RPMI7951 (cell line): ENCODE measurements at regions not wholly inside any gene's neighbourhood (a gene's known extent, or its start where the extent isn't known, plus 50 kb on each side); places are given as distances from the start of the nearest gene placed in this dataset.

Source experiments
- DNase-seq: peaks from one replicate; pipeline ENCODE4 v3.0.0-alpha.2; 2012; ENCODE audit warnings: low read depth

DNA sequence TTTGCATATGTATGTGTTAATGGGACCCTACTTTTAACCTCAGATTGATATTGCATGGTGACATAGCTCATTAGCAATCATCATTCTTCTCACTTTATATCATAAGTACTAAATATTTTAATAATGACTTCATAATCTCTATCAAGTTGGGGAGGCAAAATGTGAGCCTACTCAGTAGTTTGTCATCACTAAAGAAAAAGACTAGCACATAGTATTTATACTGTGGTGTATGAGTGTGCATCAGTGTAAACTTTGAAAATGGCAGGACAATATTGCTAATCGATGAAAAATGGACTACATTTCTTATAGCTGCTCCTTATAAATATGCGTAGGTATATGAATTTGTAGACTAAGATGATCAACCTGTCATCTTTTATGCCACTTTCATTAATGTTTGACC lies 624.5 kb upstream of the ROBO2 start:
- DNase-seq: no peak

DNA sequence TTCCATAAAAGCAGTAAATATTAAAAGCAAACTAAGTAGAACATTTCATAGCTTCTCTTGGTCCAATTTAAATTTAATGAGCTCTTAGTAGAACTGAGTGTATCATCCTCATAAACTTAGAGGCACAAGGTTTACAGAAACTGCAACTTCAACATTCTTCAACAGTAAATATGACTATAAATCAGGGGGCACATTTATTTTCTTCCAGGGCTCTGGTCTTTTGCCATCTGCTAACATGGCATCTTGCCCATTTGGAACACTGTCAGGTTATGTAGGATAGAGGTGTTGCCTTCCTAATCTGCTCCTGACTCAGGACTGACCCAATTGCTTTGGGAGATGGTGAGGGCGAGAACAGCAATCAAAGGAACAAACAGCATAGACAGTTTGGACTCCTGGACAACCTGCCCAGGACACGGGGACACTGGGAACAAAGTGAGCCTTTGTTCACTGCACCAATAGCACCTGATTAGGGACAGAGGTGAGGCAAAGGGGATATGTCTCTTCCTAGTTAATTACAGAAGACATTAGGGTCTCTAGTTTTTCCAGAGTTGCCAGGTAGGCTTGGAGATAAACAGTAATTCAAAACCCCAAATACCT lies 610.2 kb upstream of the ROBO2 start:
- DNase-seq: no peak

DNA sequence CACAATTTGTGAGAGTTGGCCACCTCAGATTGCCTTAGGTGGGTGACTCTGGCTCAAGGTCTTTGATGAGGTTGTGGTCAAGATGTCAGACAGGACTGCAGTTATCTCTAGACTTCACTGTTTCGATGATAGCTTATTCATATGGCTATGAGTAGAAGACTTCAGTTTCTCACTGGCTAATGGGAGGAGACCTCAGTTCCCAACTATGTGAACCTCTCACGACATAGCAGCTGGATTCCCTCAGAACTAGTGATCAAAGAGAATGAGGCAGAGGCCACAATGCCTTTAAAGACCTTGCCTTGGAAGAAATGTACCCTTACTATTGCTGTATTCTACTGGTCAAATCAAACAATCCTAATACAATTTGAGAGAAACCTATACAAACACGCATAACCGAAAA lies 607.5 kb upstream of the ROBO2 start:
- DNase-seq: no peak

DNA sequence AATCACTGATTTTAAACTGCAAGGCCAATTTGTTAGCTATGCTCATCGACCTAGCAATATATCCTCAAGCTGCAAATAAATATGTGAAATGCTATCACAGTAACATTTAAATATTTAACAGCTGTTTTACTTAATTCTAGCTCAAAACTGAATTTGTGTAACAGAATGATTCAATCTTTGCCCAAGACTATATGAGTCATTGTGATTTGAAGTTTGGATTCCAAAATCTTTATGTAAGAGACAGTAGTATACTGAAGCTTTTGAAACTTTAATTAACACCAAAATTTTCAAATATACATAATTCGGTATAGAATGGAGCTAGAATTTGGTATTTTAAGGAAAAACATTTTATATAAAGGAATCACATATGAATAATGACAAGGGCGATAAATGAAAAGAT lies 603.0 kb upstream of the ROBO2 start:
- DNase-seq: no peak

DNA sequence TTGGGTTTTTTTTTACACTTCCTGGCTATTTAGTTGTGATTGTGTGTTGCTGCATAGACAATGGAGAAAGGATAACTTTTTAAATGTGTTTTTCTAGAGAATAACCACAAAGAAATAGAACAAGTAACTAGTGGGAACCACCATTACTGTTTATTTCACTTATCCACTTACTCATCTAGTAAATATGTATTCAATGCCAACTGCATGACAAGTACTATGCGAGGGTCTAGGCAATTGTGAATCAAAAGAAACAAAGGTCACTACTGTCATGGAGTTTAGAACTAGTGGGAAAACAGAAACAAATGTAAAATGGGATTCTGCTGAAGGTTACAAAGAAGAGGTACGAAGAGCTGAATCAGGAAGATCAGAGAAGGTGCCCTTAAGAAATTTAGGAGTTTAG lies 600.9 kb upstream of the ROBO2 start:
- DNase-seq: no peak

DNA sequence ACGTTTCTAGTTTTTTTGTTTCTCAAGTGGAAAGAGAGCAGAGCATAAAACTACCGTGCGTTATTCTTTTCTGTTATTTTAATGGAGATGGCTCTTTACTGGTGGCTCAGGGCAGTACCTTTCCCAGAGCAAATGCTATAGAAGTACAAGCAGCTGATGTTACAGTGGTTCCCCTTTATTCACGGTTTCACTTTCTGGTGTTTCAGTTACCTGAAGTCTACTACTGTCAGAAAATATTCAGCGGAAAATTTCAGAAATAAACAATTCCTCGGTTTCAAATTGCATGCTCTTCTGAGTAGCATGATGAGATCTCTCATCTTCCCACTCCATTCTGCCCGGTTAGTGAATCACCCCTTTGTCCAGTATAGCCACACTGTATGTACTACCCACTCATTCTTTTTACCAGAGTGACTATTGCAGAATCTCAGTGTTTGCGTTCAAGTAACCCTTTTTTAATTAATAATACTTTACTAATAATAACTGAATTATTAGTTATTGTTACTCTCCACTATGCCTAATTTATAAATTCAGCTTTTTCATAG lies 597.5 kb upstream of the ROBO2 start:
- DNase-seq: no peak

DNA sequence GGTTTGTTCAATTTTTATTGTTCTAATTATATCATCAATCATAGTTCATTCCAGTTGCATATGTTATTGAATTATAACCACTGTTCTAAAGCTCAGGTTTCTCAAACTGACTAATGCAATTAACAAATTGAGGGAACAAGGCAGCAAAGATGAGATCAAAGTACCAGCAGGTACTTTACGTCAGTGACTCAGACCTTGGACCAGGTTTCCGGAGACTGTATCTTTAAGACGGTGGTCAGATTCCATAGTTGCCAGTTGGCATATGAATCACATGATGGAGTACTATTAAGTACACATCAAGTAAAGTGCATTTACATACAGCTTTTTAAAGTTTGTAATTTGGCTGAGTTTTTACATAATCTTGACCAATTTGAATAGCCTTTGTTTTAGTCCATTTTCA lies 583.6 kb upstream of the ROBO2 start:
- DNase-seq: no peak

DNA sequence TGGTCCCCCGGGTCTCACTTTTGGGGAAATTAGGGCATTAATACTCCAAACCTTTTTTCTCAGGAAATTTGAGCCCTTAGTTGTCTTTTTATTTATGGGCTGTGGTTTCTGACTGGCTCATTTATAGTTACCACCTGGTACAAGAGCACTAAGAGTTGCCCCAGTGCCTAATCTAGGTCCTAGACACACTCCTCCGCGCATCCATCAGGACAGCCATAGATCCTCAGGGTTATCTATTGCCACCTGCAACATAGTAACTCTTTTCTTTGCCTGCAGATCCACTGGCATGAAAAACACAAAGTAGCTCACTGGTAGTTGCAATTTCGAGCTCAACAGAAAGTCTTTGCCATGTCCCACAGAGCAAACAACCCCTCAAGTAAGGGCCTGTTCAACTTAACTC lies 576.4 kb upstream of the ROBO2 start:
- no peak for DNase-seq

DNA sequence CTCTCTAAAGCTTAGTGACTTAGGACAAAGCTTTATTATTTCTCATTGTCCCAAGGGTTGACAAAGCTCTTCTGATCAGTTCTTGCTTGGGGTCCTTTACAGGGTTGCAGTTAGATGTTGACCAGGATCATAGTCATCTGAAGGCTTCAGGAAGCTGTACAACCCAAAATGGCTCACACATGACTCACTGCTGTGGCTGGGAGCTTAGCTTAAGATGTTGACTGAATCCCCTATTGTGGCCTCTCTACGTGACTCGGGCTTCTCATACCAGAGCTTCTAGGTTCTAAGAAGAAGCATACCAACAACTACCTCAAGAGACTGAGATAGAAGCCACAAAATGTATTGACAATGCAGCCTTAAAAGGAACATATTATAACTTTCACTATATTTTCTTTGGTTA lies 569.6 kb upstream of the ROBO2 start:
- DNase-seq: no peak

DNA sequence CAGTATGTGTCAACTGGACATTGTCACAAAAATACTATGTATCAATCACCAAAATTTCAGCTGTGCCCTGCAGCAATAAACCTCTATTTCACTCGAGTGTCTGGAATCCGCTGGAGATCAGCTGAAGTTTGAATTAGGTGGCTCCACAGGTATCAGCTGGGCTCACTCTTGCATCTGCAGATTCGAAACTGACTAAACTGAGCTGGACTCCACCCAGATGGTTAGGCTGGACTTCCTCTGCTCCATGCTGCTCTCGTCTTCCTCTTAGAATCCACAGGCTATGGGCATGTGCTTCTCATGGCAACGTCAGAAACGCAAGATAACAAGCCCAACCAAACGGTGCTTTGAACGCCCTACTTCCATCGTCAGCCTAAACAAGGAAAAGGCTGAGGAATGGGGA lies 565.3 kb upstream of the ROBO2 start:
- DNase-seq: no peak

DNA sequence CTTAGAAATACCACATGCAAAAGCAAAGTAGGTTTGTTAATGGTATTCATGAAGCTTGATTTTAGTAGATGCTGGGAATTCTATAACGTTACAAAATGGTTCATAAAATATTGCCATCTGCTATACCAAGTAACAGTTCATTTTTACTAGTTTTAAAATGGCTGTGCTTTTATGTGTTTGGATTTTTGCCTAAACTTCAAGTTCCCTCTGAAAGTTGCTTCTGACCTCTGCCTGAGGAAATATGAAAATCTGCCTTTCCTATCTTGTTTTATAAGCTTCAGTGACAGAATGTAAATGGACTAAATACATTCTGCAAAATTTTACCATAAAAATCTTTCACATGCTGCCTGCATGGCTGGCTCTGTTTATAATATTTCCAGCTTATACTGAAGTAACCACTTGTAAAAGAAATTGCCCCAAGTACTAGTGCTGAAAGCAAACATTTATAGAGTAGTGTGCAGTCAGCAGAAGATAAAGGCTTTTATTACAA lies 560.7 kb upstream of the ROBO2 start:
- DNase-seq: no peak

DNA sequence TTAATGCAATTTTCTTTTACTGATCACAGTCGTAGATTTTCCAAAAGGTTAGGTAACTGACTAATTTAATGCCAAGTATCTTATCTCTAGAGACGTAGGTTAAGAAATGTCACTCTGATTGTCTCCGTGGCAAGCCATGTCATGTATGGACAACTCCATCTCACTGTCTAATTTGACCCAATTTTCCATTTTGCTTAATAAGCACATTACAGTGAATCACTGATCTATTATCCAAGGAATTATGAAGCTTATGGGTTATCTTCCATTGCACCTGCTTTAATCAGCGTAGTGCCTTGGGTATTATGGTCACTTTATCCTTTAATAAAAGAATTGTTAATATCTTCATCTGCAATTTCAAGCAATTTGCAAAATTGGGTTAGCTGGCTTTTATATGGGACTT lies 557.4 kb upstream of the ROBO2 start:
- no peak for DNase-seq

DNA sequence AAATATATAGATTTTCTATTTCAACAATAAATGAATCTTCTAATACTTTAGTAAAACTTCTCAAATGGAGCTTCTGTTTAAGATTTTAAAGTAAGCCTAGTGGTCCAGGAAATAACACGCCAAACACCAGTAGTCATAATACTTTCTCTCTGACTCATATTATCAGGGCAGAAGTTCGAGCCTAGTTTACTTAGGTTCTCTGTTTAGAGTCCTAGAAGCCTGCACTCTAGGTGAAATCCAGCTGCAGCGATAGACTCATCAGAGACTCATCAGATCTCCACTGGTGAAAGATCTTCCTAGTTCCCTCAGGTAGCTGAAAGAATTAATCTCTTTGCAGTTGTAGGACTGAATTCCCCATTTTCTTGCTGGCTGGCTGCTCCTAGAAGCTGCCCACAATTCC lies 552.5 kb upstream of the ROBO2 start:
- no peak for DNase-seq

DNA sequence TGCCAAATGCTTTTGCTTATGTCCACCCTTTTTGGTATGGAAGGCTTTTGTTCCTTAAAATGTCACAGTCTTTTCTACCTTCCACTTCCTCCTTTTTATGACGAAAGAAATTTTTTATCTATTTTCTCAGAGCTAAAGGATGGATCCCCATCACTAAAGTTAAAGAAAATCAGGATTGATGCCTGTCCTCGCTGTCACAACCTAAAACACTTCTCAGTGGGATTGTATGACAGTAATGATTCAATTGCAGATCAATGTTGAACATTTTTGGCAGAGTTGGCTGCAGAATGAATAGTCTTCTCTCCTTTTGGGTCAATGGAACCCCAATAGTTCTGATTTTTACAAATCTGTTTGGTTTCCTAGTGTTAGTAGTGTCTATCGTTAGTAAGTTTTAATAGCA lies 549.8 kb upstream of the ROBO2 start:
- DNase-seq: no peak

DNA sequence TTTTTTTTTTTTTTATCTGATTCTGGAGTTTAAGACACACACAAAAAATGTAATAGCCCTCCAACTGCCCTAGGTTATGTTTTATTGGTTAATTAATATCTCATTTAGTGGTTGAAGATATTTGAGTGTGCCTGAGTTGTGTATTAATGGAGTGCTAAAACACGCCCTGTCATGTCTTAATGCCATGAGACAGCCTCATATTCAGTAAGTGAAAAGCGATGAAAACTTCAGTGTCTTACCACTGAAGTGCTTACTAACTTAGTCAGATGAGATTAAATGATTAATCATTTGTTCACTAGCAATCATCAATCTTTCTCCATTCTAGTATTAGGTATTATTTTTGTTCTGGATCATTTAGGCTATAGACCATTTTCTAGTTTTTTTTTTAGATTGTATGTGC lies 544.7 kb upstream of the ROBO2 start:
- no peak for DNase-seq

DNA sequence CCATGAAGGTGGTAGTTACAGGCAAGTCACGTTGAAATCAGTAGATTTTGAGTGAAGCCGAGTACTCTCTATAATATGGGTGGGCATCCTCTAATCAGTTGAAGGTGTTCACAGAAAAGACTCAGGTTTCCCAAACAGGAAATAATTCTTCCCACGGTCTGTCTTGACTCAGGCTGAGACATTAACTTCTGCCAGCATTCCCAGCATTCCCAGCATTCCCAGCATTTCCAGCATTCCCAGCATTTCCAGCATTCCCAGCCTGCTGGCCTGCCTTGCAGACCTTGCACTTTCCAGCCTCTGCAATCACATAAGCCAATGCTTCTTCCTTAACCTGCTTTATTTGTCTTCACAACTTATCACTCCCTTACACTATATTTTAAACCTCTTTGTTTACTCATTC lies 542.3 kb upstream of the ROBO2 start:
- no peak for DNase-seq

DNA sequence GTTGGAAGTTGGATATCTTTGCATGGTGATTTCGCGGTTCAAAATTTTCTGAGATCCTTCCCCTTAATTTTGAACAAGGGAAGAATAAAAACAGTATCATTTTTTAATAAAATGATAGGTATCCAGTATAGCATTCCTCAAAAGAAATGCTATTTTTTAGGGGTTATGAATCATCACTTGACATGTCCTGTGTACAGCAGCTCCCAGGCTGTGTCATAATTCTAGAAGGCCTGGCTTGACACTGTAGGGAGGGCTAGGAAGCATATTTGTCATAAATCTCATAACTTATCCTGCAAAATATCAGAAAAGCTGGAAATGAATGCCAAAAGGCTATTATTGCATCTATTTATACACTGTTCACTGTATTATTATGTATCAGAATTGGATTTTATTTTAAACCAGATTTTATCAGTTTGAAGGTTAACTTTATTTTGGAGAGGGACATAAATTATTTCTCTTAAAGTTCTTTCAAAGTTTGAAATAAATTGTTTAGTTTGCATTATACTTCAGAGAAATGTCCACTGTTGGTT lies 539.1 kb upstream of the ROBO2 start:
- no peak for DNase-seq

DNA sequence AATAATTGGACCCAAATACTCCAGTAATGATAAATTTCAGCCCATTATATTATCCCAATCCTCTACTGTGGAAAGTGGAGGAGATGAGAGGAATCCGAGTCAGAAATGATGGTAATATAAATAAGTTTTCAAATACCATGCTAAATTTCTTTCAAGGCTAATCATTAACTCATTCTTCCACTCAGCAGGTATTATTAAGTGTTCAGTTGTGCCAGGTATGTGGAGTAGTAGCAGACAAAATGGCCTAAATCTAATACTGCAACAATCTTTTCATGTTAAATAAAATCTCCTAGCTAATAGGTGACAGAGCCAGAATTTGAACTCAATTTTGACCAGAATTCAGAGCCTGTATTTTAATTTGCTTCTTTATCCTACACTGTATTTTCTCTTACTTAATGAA lies 538.6 kb upstream of the ROBO2 start:
- DNase-seq: no peak

DNA sequence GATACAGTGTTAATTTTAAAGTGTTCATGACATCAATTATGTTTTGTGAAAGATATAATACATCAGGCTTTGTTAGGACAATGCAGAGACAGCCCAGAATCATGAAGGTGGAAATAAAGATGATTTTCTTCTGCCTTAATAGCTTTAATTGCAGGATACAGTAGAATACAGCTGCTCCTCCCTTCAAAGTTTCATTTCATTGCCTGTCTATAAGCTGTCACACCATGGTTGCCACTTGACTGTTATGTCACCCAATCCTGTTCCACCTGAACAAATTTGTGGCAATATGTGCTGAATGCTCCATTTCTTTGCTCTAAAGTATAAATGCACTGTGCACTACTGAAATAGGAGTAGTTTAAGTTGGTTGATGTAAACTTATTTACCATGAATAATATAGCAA lies 537.8 kb upstream of the ROBO2 start:
- DNase-seq: no peak

DNA sequence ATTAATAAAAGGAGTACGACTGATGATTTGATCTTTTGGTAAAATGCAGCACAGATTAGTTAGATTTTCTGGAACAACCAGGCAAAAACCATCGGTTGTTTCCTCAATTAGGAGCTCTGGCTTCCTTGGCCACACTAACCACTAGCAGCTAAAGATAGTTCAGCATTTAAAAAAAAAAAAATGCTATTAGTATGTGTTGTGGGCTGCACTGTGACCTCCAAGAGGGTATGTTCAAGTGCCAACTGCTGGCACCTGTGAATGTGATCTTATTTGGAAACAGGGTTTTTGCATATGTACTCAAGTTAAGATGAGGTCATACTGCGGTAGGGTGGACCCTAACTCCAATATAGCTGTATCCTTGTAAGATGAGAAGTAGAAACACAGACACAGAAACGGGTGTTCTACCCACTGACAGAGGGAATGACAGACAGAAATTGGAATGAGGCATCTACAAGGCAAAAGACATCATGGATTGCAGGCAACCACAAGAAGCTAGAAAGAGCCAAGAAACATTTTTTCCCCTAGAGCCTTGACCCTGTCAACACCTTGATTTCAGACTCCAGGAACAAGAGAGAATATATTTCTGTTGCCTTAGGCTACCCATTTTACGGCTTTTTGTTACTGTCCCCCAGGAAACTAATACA lies 534.6 kb upstream of the ROBO2 start:
- no peak for DNase-seq

DNA sequence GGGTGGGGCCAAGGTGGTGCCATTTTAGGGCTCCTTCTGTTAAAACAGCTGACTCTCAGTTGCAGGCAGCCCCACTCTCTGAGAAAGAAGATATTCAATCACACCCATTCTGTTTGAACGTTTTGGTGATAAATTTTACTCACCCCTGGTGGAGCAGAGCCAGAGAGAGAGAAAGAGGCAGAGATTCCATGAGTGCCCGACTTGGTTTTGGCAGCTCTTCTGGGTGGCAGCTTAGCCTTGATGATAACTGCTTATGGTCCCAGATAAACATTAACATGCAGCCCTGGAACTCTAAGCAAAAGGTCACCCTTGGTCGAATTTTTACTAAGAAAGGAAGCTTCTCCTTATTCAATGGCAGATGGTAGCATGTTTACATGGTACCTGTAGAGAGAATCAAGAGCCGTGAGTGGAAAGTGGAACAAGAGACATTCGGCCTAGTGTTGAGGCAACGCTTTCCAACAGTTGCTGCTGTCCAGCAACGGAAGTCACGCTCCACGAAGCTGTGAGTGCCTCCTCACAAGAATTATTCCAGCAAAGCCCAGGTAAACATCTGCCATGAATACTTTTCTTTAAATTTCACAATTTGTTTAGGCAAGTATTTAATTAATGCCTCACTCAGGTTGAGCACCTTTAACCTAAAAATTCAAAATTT lies 530.6 kb upstream of the ROBO2 start:
- DNase-seq: no peak

DNA sequence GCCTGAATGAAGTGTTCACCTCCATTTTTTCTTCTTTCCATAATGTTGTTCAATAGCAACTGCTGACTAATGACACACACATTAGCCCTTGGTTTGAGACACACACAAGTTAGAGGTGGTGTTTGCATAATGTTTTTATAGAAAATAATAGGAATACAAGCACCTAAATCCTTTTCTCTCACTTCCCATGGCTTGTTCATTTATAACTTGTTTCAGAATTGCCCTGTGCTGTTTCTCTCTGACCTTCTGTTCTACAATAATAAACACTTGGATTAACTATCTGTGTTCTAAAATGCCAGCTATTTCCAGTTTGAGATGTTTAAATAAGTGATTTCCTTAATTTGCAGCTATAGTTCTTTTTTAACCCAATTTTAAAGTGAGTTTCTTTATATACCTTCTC lies 525.1 kb upstream of the ROBO2 start:
- DNase-seq: no peak

DNA sequence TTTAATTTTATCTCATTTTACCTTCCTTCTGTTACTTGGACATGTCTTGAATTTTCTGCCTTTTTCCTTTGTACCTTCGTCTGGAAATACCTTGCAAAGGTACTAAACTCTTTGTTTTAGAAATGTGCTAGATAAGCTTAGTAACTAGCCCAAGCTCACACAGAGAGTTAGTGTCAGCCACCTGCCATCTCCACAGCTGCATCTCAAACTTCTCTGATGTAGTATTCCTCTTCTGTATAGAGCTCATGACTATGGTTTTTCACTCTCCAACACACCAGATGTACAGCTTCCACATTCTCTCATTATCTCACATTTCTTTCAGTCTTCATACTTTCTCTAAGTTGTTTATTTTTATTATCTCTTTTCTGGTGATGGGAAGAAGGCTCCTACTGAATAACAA lies 516.6 kb upstream of the ROBO2 start:
- DNase-seq: no peak
